ENCODE measurements at regions not wholly inside any gene's neighbourhood (a gene's known extent, or its start where the extent isn't known, plus 50 kb on each side); places are given as distances from the start of the nearest gene placed in this dataset.

DNA sequence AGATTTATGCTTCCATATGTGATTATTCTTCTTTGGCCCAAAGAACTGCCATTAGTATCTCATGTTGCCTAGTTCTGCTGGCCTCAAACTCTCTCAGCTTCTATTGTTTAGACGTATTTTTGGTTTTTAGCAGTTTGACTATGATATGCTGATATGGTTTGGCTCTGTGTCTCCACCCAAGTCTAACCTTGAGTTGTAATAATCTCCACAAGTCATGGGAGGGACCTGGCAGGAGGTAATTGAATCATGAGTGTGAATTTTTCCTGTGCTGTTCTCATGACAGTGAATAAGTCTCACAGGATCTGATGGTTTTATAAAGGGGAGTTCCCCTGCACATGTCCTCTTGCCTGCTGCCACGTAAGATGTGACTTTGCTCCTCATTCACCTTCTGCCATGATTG is 96.7 kb upstream of the ARG1 start:
- TF ChIP-seq POLR2AphosphoS5 (IDR thresholded peaks at IDR 0.05; ENCODE audit: low read depth, low read length) = no peak
- TF ChIP-seq, protein P1, sequence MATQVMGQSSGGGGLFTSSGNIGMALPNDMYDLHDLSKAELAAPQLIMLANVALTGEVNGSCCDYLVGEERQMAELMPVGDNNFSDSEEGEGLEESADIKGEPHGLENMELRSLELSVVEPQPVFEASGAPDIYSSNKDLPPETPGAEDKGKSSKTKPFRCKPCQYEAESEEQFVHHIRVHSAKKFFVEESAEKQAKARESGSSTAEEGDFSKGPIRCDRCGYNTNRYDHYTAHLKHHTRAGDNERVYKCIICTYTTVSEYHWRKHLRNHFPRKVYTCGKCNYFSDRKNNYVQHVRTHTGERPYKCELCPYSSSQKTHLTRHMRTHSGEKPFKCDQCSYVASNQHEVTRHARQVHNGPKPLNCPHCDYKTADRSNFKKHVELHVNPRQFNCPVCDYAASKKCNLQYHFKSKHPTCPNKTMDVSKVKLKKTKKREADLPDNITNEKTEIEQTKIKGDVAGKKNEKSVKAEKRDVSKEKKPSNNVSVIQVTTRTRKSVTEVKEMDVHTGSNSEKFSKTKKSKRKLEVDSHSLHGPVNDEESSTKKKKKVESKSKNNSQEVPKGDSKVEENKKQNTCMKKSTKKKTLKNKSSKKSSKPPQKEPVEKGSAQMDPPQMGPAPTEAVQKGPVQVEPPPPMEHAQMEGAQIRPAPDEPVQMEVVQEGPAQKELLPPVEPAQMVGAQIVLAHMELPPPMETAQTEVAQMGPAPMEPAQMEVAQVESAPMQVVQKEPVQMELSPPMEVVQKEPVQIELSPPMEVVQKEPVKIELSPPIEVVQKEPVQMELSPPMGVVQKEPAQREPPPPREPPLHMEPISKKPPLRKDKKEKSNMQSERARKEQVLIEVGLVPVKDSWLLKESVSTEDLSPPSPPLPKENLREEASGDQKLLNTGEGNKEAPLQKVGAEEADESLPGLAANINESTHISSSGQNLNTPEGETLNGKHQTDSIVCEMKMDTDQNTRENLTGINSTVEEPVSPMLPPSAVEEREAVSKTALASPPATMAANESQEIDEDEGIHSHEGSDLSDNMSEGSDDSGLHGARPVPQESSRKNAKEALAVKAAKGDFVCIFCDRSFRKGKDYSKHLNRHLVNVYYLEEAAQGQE (IDR thresholded peaks at IDR 0.05; ENCODE audit: insufficient read depth in 1 of 2, low read depth in 2 of 2, low read length in 2 of 2) = no peak
- TF ChIP-seq FOXP2 (optimal IDR thresholded peaks at IDR 0.05; ENCODE audit: borderline replicate concordance, extremely low read depth, extremely low read length, insufficient read depth) = no peak
- TF ChIP-seq SIN3A (IDR thresholded peaks at IDR 0.05; ENCODE audit: borderline replicate concordance, insufficient read depth, low read length) = no peak
- TF ChIP-seq TAF1 (IDR thresholded peaks at IDR 0.05; ENCODE audit: borderline replicate concordance, insufficient read depth, low read length) = no peak

DNA sequence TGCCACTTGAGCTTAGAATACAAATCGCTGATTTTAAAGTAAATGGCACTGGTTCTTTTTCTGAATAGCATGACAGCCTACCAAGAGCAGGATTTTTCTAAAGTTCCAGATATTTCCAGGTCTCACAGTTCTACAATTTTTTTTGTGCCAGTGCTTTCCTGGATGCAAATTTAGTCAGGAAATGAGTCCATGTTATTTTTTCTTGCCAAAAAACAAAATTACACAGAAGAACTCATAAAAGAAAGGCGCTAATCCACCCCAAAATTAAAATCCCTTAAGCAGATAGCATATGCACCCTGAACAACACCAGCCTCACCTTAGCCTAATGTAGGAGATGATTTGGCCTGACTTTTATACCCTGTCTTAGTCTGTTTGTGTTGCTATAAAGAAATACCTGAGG is 86.4 kb upstream of the ARG1 start:
- TF ChIP-seq FOXP2 (optimal IDR thresholded peaks at IDR 0.05; ENCODE audit: borderline replicate concordance, extremely low read depth, extremely low read length, insufficient read depth) = no peak
- TF ChIP-seq SIN3A (IDR thresholded peaks at IDR 0.05; ENCODE audit: borderline replicate concordance, insufficient read depth, low read length) = no peak
- TF ChIP-seq, protein P1 (IDR thresholded peaks at IDR 0.05; ENCODE audit: insufficient read depth in 1 of 2, low read depth in 2 of 2, low read length in 2 of 2) = no peak
- TF ChIP-seq POLR2AphosphoS5 (IDR thresholded peaks at IDR 0.05; ENCODE audit: low read depth, low read length) = no peak

DNA sequence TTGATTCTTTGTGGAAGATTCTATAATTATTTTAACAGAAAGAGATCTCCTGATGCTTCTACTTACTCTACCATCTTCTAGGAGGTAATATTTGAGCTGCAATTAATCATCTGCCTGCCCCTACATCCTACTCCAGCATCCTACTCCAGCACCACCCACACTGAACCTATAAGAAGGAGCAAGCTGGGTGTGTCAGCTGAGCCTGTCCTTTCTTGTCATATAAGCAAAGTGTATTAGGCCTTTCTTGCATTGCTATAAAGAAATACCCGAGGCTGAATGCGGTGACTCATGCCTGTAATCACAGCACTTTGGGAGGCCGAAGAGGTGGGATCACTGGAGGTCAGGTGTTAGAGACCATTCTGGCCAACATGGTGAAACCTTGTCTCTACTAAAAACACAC is 84.2 kb upstream of the ARG1 start:
- no peak for TF ChIP-seq TAF1 (IDR thresholded peaks at IDR 0.05; ENCODE audit: borderline replicate concordance, insufficient read depth, low read length)
- no peak for TF ChIP-seq FOXP2 (optimal IDR thresholded peaks at IDR 0.05; ENCODE audit: borderline replicate concordance, extremely low read depth, extremely low read length, insufficient read depth)
- TF ChIP-seq, protein P1 (IDR thresholded peaks at IDR 0.05; ENCODE audit: insufficient read depth in 1 of 2, low read depth in 2 of 2, low read length in 2 of 2) = no peak
- TF ChIP-seq SIN3A (IDR thresholded peaks at IDR 0.05; ENCODE audit: borderline replicate concordance, insufficient read depth, low read length) = no peak
- no peak for TF ChIP-seq POLR2AphosphoS5 (IDR thresholded peaks at IDR 0.05; ENCODE audit: low read depth, low read length)

DNA sequence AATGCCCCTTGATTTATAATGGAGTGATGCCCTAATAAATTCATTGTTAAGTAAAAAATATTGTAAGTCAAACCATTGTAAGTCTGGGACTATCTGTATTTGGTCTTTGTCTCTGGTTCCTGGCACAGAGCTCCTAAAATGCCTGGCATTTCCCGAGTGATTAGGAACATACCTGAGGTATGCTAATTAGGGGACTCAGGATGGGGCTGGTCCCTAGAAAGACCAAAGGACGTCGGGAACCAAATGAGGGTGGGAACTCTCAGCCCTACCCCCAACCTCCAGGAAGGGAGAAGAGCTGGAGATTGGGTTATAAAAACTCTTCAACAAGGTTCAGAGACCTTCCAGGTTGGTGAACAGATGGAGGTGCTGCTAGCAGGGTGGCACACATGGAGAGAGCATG is 82.6 kb upstream of the ARG1 start:
- TF ChIP-seq TAF1 (IDR thresholded peaks at IDR 0.05; ENCODE audit: borderline replicate concordance, insufficient read depth, low read length) = no peak
- TF ChIP-seq FOXP2 (optimal IDR thresholded peaks at IDR 0.05; ENCODE audit: borderline replicate concordance, extremely low read depth, extremely low read length, insufficient read depth) = no peak
- TF ChIP-seq POLR2AphosphoS5 (IDR thresholded peaks at IDR 0.05; ENCODE audit: low read depth, low read length) = no peak
- TF ChIP-seq, protein P1 (IDR thresholded peaks at IDR 0.05; ENCODE audit: insufficient read depth in 1 of 2, low read depth in 2 of 2, low read length in 2 of 2) = no peak
- no peak for TF ChIP-seq SIN3A (IDR thresholded peaks at IDR 0.05; ENCODE audit: borderline replicate concordance, insufficient read depth, low read length)

All from PFSK-1 (cell line).